Fibroblast of skin of abdomen (primary cell): ENCODE measurements at regions not wholly inside any gene's neighbourhood (a gene's known extent, or its start where the extent isn't known, plus 50 kb on each side); places are given as distances from the start of the nearest gene placed in this dataset.

Experiments used
- DNase-seq: peaks from one replicate; pipeline ENCODE4 v3.0.0-alpha.2; 2013

GRCh38 chr1:116819081-116819480 is 64.9 kb downstream of the CD2 start:
- DNase-seq: no peak

GRCh38 chr1:116820369-116820768 is 66.1 kb downstream of the CD2 start:
- DNase-seq: peak; percentile 95

- DNase-seq: no peak
Observed at GRCh38 chr1:116821763-116822162, 67.5 kb downstream of the CD2 start.

- no peak for DNase-seq
Observed at GRCh38 chr1:116824631-116825206, 70.5 kb downstream of the CD2 start.

GRCh38 chr1:116825207-116825719 is 71.0 kb downstream of the CD2 start:
- no peak for DNase-seq

GRCh38 chr1:116825720-116826438 is 71.6 kb downstream of the CD2 start:
- no peak for DNase-seq

- DNase-seq: no peak
Observed at GRCh38 chr1:116826818-116827606, 72.8 kb downstream of the CD2 start.

GRCh38 chr1:116827607-116828105 is 73.4 kb downstream of the CD2 start:
- no peak for DNase-seq

GRCh38 chr1:116832308-116832931 is 77.3 kb upstream of the PTGFRN start:
- DNase-seq: no peak

GRCh38 chr1:116832932-116833578 is 76.7 kb upstream of the PTGFRN start:
- no peak for DNase-seq

- DNase-seq: no peak
Observed at GRCh38 chr1:116833718-116834117, 76.0 kb upstream of the PTGFRN start.

GRCh38 chr1:116834595-116834994 is 75.1 kb upstream of the PTGFRN start:
- DNase-seq: no peak

- DNase-seq: no peak
Observed at GRCh38 chr1:116835161-116835560, 74.6 kb upstream of the PTGFRN start.

GRCh38 chr1:116836099-116836498 is 73.6 kb upstream of the PTGFRN start:
- DNase-seq: no peak

GRCh38 chr1:116841569-116842344 is 68.0 kb upstream of the PTGFRN start:
- no peak for DNase-seq

- no peak for DNase-seq
Observed at GRCh38 chr1:116842654-116843053, 67.1 kb upstream of the PTGFRN start.

- DNase-seq: no peak
Observed at GRCh38 chr1:116844775-116845174, 64.9 kb upstream of the PTGFRN start.

- DNase-seq: no peak
Observed at GRCh38 chr1:116847190-116847589, 62.5 kb upstream of the PTGFRN start.

GRCh38 chr1:116847688-116848531 is 61.8 kb upstream of the PTGFRN start:
- DNase-seq: peak; percentile 84

- DNase-seq: peak; percentile 72
Observed at GRCh38 chr1:116850436-116850835, 59.3 kb upstream of the PTGFRN start.
